Putamen (tissue), 1 donor: ENCODE measurements at regions not wholly inside any gene's neighbourhood (a gene's known extent, or its start where the extent isn't known, plus 50 kb on each side); places are given as distances from the start of the nearest gene placed in this dataset.
"Not testable (repeated sequence)": the region's sequence is repeated elsewhere in the genome, so short reads cannot be mapped to it uniquely, and the experiment has no call there.

Experiments
- DNase-seq: peaks from one replicate; pipeline ENCODE4 v3.0.0-alpha.2; 2016; ENCODE audit warnings: low spot score

DNA sequence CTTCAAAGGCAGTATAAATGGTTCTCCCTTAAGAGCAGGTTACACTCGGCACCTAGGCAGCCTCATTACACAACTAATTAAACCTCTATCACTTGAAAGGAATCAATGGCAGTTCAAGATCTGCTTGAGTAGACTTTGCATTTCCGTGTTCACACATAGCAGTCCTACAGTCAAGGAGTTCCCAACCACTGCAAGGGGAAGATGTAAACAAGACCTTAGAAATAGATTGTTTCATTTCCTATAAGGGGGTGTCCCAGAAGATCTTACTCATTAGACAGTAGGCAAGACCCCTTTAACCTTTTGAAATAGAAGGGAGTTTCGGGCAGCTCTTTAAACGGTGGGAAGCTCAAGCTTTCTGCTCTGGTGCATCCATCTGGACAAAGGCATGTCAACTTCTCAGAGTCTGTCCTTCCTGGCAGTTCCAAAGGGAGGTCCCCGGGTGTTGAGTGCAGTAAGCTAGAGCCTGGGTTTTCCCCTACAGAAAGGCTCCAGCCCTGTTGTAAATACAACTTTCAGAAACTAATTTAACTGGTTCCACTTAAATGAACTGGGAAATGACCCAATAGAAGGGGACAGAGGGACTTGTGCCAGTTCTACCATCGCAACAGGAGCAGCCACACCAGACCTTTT lies 150.8 kb downstream of the RBMX2 start:
- DNase-seq, result no peak

DNA sequence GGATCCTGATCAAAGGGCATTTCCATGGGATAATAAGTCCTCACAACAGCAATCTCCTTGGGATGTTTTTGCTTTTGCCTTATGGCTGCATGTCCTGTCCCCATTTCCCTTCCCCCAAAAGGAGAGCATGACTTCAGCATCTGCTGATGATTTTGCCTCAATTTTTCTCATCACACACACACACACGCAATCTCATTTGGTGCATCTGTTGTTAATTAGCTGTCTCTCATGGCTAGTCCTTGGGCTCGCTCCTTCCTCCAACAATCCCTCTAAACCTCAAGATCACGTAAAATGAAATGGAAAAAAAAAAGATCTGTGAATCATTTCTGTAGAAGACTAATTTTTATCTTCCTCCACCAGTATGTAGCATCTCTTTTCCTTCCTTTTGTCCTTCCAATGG lies 153.6 kb downstream of the RBMX2 start:
- DNase-seq, result no peak

DNA sequence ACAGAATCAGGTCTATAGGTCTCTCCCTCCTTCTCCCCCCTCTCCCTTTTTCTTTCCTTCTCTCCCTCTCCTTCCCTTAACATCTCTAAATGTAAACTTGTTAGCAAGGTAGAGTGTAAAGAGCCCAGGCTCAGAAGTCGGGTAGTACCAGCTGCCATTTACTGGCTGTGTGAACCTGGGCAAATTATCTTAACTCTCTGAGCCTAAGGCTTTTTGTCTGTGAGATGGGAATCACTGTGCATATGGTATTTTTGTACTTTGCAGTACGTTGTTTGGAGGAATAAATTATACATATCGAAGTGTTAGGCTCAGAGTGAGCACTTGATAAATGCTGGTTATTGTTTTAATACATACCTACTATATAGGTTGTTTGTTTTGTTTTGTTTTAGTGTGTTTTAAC lies 154.0 kb downstream of the RBMX2 start:
- no peak for DNase-seq

DNA sequence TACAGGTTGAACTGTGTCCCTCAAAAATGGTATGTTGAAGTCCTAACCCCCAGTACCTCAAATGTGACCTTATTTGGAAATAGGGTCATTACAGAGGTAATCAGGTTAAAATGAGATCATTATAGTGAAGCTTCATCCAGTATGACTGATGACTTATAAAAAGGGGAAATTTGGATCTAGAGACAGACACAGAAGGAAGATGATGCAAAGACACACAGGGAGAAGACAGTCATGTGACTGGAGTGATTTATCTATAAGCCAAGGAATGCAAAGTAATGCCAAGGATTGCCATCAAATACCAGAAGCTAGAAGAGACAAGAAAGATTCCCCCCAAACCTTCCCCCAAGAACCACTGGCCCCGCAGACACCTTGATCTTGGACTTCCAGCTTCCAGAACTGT lies 155.2 kb downstream of the RBMX2 start:
- no peak for DNase-seq

DNA sequence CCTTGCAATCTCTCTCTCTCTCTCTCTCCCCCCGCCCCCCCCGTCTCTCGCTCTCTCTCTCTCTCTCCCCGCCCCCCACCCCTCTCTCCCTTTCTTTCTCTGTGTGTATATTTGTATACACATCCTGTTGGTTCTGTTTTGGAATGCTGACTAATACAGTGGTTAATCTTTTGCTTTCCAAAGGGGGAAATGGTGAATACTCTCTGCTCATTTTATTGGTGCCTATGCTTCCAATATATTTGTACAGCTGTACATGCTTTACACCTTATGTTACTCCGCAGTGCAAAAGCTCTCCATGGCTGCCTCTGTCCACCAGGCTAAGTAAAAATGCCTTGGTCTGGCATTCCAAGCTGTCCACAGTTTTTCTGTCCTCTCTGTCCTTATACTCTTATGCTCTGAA lies 158.8 kb downstream of the RBMX2 start:
- no peak for DNase-seq

DNA sequence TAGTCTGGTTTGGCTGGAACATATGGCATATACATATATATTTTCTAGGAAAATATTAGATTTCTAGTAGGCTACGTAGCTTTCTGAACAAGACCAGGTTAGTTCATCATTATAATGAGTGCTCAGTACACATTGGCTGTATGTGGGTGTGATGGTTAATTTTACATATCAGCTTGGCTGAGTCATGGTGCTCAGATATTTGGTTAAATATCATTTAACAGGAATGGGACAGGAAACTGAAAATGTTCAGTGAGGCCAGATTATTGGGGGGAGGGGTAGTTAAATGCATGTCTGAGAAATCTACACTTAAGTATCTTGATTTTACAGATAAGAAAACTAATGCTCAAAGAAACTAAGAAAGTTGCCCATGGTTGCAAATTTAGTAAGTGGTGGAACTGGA lies 160.1 kb downstream of the RBMX2 start:
- no peak for DNase-seq

DNA sequence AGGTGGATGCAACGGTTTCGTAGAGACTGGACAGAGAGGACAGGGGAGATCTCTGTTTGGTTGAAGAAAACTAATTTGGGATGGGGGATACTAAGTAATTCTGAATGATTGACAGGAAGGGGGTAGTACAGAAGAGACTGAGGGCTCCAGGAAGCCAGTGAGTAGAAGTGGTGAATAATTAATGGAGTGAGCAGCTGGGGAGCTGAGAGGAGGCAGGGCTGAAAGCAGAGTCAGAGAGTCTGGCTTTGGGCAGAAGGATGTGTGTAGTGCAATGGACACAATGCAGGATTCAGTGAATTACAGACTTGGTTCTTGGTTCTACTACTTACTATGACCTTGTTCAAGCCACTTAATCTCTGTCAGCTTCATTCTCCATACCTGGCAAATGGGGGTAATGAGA lies 161.7 kb downstream of the RBMX2 start:
- DNase-seq, result no peak

DNA sequence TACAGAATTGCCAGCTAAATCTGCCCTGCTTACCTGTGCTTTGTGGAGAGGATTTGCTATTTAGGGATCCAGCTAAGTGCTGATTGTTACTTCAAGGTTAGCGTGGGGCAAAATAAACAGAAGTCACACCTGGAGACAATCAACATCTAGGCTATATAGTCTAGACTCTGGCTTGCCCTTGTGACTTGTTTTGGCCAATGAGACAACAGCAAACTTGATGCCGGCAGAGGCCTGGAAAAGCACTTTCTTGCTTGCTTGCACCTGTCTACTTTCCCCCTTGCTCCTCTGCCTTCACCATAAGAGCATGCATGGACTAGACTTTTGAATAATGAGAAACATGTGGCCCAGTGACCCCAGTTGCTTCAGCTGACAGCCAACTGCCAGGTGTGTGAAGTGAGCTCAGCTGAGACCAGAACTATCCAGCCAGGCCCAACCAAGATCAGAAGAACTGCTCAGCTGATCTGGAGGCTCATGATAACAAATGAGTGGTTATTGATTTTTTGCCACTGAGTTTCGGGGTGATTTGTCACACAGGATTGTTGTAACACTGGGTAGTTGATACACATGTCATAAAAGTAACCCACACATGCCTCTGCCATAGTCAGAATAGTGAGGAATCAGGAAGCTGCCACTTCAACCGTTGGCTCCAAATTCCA lies 164.4 kb downstream of the RBMX2 start:
- no peak for DNase-seq

DNA sequence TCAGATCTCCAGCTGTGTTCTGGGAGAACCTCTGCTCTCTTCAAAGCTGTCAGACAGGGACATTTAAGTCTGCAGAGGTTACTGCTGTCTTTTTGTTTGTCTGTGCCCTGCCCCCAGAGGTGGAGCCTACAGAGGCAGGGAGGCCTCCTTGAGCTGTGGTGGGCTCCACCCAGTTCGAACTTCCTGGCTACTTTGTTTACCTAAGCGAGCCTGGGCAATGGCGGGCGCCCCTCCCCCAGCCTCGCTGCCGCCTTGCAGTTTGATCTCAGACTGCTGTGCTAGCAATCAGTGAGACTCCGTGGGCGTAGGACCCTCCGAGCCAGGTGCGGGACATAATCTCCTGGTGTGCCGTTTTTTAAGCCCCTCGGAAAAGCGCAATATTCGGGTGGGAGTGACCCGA lies 171.2 kb downstream of the RBMX2 start:
- DNase-seq, result not testable (repeated sequence)
